ENCODE measurements at regions not wholly inside any gene's neighbourhood (a gene's known extent, or its start where the extent isn't known, plus 50 kb on each side); places are given as distances from the start of the nearest gene placed in this dataset.
"Not testable (repeated sequence)": the region's sequence is repeated elsewhere in the genome, so short reads cannot be mapped to it uniquely, and the experiment has no call there.

DNA sequence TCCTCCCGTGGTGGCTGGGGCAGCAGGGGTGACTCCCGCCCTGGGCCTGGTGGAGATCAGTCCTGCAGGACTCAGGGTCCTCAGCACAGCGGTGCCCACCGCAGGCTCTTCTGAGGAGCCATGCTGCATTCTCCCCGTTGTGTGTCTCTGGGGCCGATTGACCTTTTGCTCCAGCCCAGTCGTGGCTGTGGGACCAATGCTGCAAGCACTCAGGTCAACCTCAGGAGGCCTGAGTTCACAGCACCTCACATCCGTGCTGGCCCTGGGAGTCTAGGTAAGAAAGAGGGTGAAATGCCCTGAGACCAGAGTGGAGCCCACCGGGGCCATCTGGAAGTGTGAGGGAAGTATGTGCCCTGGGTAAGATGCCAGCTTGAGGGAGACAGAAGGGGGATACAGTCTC lies 316.1 kb upstream of the B3GAT1 start:
- no peak for DNase-seq (ENCODE audit: low read depth, low spot score)

DNA sequence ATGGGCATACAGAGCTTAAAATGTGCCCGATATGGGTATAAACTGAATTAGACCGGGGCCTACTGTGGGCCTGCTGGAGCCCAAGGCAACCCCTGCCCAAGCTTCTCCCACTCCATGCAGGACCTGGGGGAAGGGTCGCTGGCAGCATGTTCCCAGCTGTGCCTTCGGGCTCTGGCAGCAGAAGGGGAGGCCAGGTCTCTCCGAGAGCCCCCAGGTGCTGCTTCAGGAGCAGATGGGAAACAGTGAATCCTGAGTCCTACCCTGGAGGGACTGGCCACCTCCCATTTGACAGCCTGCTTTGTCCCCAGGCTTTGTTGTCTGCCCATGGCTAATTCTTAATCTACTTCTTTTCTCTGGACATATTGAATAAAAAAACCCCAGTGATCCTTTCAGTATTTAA lies 315.6 kb upstream of the B3GAT1 start:
- no peak for DNase-seq (ENCODE audit: low read depth, low spot score)

GRCh38 chr11:134727204-134727603 lies 315.2 kb upstream of the B3GAT1 start:
- no peak for DNase-seq (ENCODE audit: low read depth, low spot score)

GRCh38 chr11:134725716-134726639 lies 313.9 kb upstream of the B3GAT1 start:
- DNase-seq (ENCODE audit: low read depth, low spot score) = no peak

DNA sequence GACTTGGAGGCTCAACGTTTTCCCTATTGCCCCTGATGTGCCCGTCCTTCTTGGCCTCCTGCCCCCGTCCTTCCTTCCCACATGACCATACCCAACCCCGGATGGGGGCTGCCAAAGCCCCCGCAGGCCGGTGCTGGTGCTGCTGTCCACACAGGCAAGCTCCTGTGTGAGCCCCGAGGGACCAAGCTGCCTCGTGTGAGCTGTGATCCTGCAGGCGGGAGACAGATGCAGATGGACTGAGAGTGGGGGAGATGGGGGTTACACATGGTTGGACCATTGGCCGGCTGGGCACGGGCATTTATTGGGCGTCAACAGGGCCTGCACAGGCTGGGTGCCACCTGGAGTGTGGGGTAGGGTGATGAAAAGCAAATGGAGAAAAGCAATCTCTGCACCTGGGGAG lies 313.2 kb upstream of the B3GAT1 start:
- DNase-seq (ENCODE audit: low read depth, low spot score) = no peak

DNA sequence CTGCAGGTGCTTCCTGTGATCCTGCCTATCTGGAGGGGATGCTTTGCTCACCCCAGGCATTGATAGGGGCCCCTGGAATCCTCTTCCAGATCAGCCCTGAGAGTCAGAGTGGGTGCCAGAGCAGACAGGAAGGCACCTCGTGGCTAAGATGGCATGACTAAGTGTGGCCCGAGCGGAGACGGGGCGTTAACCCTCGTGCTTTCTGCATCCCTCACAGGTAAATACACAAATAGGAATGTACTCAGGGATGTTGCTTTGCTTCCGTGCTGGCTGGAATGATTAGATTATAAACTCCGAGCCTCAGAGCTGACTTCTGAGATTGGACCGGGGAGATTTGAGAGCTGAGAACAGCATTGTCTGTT lies 312.7 kb upstream of the B3GAT1 start:
- no peak for DNase-seq (ENCODE audit: low read depth, low spot score)

GRCh38 chr11:134724106-134724778 lies 312.2 kb upstream of the B3GAT1 start:
- no peak for DNase-seq (ENCODE audit: low read depth, low spot score)

- not testable (repeated sequence) for DNase-seq (ENCODE audit: low read depth, low spot score)
Observed at GRCh38 chr11:134720691-134721070, 308.6 kb upstream of the B3GAT1 start.

DNA sequence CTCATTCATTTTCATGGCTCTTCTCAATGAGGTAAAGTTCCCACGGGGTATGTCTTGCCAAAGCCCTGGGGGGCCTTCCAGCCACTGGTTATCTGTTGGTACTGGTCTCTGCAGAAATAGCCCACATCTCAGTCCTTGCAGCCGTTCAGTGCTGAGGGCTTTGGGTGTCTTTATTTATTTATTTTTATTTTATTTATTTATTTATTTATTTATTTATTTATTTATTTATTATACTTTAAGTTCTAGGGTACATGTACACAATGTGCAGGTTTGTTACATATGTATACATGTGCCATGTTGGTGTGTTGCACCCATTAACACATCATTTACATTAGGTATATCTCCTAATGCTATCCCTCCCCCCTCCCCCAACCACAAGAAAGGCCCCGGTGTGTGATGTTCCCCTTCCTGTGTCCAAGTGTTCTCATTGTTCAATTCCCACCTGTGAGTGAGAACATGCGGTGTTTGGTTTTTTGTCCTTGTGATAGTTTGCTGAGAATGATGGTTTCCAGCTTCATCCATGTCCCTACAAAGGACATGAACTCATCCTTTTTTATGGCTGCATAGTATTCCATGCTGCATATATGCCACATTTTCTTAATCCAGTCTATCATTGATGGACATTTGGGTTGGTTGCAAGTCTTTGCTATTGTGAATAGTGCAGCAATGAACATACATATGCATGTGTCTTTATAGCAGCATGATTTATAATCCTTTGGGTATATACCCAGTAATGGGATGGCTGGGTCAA lies 308.1 kb upstream of the B3GAT1 start:
- not testable (repeated sequence) for DNase-seq (ENCODE audit: low read depth, low spot score)

DNA sequence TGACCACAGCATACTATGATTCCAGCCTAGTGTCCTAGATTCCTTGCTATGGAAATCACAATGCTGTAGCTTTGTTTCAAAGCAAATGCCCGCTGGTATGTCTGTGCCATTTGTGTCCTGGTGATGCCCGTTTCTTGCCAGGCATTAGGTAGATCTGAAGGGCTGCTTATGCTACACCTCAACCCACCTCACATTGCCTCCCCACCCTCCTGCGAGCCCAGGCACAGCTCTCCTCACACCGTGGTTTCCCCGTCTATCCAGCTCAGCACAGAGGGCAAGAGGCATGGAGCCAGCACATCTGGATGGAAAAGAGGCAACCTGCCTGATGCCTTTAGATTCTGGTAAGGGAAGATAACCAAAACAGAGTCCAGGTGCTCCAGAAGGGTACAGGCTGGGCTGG lies 307.4 kb upstream of the B3GAT1 start:
- DNase-seq (ENCODE audit: low read depth, low spot score) = no peak

DNA sequence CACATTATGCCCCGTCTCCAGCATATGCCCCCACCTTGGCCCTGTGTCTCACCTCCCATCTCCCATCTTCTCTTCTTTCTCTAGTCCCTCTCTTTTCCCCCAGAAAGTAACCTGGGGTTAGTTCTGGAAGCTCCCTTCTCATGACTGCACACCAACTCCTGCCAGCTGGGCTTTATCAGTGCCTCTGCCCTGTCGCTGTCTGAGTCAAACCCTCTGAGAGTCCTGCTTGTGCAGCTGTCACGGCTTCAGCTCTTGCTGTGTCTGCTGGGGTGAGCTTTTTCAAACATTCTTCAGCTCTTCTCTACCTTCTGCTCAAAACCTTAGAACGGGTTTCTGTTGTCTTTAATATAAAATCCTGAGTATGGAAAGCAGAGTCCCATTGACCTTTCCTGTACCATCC lies 304.5 kb upstream of the B3GAT1 start:
- no peak for DNase-seq (ENCODE audit: low read depth, low spot score)

GRCh38 chr11:134714021-134714656 lies 302.1 kb upstream of the B3GAT1 start:
- DNase-seq (ENCODE audit: low read depth, low spot score) = no peak

DNA sequence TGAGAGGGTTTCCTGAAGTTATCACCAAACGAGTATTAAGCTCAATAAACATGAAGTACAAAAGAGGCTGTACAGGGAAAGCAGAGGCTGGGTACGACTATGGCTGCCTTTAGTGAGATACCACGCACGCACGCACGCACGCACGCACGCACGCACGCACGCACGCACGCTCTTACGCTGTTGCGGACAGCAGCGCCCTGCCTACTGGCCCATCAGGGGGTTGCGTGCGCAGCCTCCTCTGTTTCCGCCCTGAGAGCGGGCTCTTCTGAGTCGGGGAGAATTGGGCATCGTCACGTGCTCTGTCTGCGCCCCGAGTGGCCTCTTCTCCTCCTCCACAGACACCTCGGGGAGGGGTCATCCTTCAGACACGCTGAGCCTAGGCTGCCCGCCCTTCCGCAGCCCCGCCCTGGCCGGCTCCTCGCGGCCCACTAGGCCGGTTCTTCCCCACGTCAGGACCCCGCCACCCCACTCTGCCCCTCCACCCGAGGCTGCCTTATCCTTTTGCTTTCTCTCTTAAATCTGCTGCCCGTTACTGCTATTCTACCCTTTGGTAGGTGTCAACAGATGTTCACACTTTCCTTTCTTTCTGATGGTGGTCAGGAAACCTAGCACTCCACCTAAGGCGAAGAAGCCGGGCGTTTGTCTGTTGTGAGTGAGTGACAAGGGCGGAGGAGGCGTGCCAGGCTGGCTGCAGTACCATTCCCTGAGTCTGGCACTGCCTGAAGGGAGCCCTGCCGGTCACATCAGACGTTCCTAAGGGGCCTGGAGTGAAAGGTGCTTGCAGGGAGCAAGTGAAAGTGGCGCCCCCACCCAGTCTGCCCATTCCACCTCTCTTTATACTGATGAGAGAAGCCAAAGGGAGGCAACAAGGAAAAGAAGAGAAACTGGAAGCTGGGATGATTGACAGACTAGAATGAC lies 300.4 kb upstream of the B3GAT1 start:
- DNase-seq (ENCODE audit: low read depth, low spot score) = no peak

GRCh38 chr11:134711588-134711987 lies 299.5 kb upstream of the B3GAT1 start:
- DNase-seq (ENCODE audit: low read depth, low spot score) = no peak

GRCh38 chr11:134710861-134711407 lies 298.9 kb upstream of the B3GAT1 start:
- DNase-seq (ENCODE audit: low read depth, low spot score) = no peak

DNA sequence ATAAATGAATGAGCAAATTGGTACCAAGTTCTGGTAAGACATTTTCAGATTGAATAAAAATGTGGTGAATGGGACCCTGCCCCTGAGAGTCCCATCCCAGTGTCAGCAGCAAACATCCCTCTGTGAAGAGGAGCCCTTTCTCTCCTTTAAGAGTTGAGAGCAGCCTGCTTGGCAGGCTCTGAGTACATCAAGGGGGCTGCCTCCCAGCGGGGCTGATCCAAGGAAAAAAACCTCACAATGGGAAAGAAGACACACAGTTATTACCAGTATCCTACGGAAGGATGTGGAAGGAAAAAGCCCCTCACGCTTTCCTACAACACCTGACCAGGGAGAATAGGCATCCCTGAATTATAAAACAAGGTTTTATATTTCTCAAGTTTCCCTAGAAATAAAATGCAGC lies 293.8 kb upstream of the B3GAT1 start:
- DNase-seq (ENCODE audit: low read depth, low spot score) = no peak

- DNase-seq (ENCODE audit: low read depth, low spot score) = no peak
Observed at GRCh38 chr11:134702827-134703226, 290.8 kb upstream of the B3GAT1 start.

DNA sequence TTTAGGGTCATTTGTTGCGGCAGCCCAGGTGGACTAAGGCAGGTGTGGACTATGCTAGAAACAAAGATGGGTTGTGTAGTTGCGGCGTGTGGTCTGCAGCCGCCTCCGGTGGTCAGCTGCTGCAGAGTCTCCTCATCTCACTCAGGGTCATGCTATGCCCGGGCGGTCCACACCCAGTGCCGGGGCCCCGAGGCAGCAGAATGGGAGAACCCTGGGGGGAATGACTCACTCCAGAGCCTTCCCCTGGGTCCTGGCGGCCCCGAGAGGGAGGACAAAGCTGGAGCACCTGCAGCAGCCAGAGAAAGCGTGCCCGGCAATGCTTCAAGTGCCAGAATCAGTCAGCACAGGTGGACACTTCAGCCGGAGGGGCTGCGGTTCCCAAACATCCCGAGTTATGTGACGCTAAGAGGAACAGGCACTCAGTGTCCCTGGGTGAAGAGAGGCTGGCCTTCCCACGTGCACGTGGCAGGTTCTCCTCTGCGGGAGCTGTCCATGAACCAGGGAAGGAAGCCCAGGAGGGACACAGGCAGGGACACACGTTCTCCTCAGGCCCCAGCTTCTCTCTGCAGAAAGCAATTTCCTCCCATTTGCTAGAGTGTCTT lies 289.6 kb upstream of the B3GAT1 start:
- DNase-seq (ENCODE audit: low read depth, low spot score) = no peak

- no peak for DNase-seq (ENCODE audit: low read depth, low spot score)
Observed at GRCh38 chr11:134700101-134700640, 288.1 kb upstream of the B3GAT1 start.

DNA sequence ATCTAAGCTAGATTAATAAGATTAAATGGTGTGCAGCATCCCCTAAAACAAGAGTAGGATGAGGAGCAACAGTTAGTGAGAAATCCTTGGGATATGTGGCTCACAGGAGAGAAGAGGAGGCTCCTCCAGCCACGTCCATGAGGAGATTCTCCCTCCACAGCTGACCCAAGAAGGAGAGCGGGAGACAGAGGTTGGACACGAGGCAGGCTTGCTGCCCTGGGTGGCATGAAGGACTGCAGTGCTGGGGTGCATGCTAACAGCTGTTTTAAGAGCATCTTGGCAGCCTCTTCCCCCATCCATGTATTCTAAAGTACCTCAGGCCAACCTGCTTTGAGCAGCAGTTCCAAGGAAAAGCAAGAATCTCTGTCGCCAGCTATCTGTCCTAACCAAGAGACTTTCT lies 284.4 kb upstream of the B3GAT1 start:
- DNase-seq (ENCODE audit: low read depth, low spot score) = no peak

Data from activated CD4-positive, CD25-positive, alpha-beta regulatory T cell treated with anti-CD3 and anti-CD28 coated beads, Interleukin-2, amount 50 U/mL, for 16 hours (primary cell).